ENCODE measurements at regions not wholly inside any gene's neighbourhood (a gene's known extent, or its start where the extent isn't known, plus 50 kb on each side); places are given as distances from the start of the nearest gene placed in this dataset.

DNA sequence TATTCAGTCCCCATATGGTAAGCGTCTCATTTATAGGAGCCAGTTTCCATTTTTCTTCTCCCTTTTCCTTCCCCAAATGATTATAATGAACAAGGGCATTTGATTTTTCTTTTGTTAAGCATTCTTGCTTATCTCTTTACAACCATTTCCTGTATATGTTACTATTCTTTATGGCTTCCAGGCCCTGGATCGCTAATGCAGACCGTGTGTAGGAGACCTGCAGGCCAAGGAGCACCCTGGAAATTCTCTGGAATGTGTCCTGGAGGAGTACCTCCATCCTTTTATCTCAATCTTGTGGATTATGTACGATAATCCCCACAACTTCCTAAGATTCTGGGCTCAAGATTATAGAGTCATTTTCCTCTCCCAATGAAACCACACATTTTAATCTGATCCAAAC, 439.6 kb upstream of the MMADHC start:
- H3F3A ChIP-seq (replicated peaks; ENCODE audit: insufficient read depth): no peaks in the 10 kb centered on the region
- no peak overlapping the region for H3K27ac ChIP-seq (ENCODE audit: low read depth in 2 of 2, low read length in 1 of 2)
- CTCF ChIA-PET: no interaction called here
- no peaks in the 10 kb centered on the region; a peak in 1 of 4 replicates for H3K4me1 ChIP-seq (ENCODE audit: control insufficient read depth in 1 of 2, insufficient read depth in 2 of 2, low read depth in 1 of 2, low read length in 1 of 2)
- no peaks in the 10 kb centered on the region for H3K79me2 ChIP-seq (ENCODE audit: insufficient read depth)
- no peak overlapping the region for H2AFZ ChIP-seq (ENCODE audit: low read depth)
- TF ChIP-seq ELF1 (IDR thresholded peaks at IDR 0.05) (no peak), SIN3A (IDR thresholded peaks at IDR 0.05; ENCODE audit: borderline replicate concordance, low read depth, low read length) (no peak), NFIC (IDR thresholded peaks at IDR 0.05; ENCODE audit: borderline replicate concordance) (no peak), MEF2A (IDR thresholded peaks at IDR 0.05; ENCODE audit: borderline replicate concordance, low read depth) (no peak), MXI1 (IDR thresholded peaks at IDR 0.05; ENCODE audit: low read depth, low read length) (no peak), POLR2AphosphoS5 (IDR thresholded peaks at IDR 0.05; ENCODE audit: low read depth, low read length) (no peak), FOSL2 (IDR thresholded peaks at IDR 0.05; ENCODE audit: borderline replicate concordance, low read depth) (no peak), TCF12 (IDR thresholded peaks at IDR 0.05) (no peak), YY1 (IDR thresholded peaks at IDR 0.05; ENCODE audit: low read depth) (no peak), FOXM1 (IDR thresholded peaks at IDR 0.05; ENCODE audit: low read depth) (no peak), EP300 (IDR thresholded peaks at IDR 0.05; ENCODE audit: borderline replicate concordance in 1 of 2, low read depth in 1 of 2, low read length in 1 of 2) (no peak), RCOR1 (IDR thresholded peaks at IDR 0.05; ENCODE audit: low read length) (no peak), NRF1 (IDR thresholded peaks at IDR 0.05; ENCODE audit: low read depth, low read length) (no peak), RFX5 (IDR thresholded peaks at IDR 0.05; ENCODE audit: low read length) (no peak), FOXJ3 (CRISPR knock-in tag; IDR thresholded peaks at IDR 0.05) (no peak), JUND (IDR thresholded peaks at IDR 0.05) (no peak), TEAD4 (IDR thresholded peaks at IDR 0.05; ENCODE audit: borderline replicate concordance, insufficient read depth) (no peak)
- TF ChIP-seq, protein P1, sequence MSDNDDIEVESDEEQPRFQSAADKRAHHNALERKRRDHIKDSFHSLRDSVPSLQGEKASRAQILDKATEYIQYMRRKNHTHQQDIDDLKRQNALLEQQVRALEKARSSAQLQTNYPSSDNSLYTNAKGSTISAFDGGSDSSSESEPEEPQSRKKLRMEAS (IDR thresholded peaks at IDR 0.05; ENCODE audit: low read depth): no peak
- TF ChIP-seq, protein P2, sequence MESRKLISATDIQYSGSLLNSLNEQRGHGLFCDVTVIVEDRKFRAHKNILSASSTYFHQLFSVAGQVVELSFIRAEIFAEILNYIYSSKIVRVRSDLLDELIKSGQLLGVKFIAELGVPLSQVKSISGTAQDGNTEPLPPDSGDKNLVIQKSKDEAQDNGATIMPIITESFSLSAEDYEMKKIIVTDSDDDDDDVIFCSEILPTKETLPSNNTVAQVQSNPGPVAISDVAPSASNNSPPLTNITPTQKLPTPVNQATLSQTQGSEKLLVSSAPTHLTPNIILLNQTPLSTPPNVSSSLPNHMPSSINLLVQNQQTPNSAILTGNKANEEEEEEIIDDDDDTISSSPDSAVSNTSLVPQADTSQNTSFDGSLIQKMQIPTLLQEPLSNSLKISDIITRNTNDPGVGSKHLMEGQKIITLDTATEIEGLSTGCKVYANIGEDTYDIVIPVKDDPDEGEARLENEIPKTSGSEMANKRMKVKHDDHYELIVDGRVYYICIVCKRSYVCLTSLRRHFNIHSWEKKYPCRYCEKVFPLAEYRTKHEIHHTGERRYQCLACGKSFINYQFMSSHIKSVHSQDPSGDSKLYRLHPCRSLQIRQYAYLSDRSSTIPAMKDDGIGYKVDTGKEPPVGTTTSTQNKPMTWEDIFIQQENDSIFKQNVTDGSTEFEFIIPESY (IDR thresholded peaks at IDR 0.05; ENCODE audit: borderline replicate concordance, low read depth): no peak
- H3K36me3 ChIP-seq (replicated peaks in 1 of 2; ENCODE audit: control insufficient read depth in 1 of 2, insufficient read depth in 2 of 2, low read length in 1 of 2): no peaks in the 10 kb centered on the region
- no peaks in the 10 kb centered on the region for H4K20me1 ChIP-seq (ENCODE audit: insufficient read depth)
- 65% methylated on average over 4 of the region's 4 CpGs for WGBS (ENCODE audit: low lambda C conversion rate)
- POLR2A ChIA-PET: no interaction called here
- no peaks in the 10 kb centered on the region for H3K9me2 ChIP-seq
- no peaks in the 10 kb centered on the region for H3K9me3 ChIP-seq
- H3K4me3 ChIP-seq (ENCODE audit: low read depth in 2 of 2, low read length in 1 of 2): no peak overlapping the region
- no peaks in the 10 kb centered on the region for H3K27me3 ChIP-seq (ENCODE audit: insufficient read depth)
- no peak overlapping the region for H3K9ac ChIP-seq
- no peak overlapping the region for H3K4me2 ChIP-seq
- no peak for DNase-seq

DNA sequence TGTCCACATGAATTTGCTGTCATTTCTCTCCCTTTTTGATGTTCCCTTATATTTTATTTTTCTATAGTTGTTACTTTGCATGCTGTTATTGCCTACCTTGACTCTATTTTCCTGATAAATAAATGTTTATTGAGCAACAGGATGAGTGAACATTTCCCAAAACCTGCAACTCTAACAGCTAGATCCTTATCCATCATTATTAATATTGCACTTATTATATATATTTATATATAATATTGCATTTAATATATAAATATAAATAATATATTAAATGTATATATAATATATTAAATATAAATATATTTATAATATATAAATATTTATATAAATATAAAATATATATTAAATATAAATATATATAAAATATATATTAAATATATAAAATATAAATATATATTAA, 436.1 kb upstream of the MMADHC start:
- H4K20me1 ChIP-seq (ENCODE audit: insufficient read depth): no peaks in the 10 kb centered on the region
- no peak overlapping the region for H3K4me3 ChIP-seq (ENCODE audit: low read depth in 2 of 2, low read length in 1 of 2)
- POLR2A ChIA-PET: no interaction called here
- no peaks in the 10 kb centered on the region for H3K9me2 ChIP-seq
- H3K9ac ChIP-seq: no peak overlapping the region
- H3K4me2 ChIP-seq: no peak overlapping the region
- no peak overlapping the region for H3K27ac ChIP-seq (ENCODE audit: low read depth in 2 of 2, low read length in 1 of 2)
- CTCF ChIA-PET: no interaction called here
- no peaks in the 10 kb centered on the region for H3F3A ChIP-seq (replicated peaks; ENCODE audit: insufficient read depth)
- no peaks in the 10 kb centered on the region for H3K36me3 ChIP-seq (replicated peaks in 1 of 2; ENCODE audit: control insufficient read depth in 1 of 2, insufficient read depth in 2 of 2, low read length in 1 of 2)
- no peaks in the 10 kb centered on the region for H3K79me2 ChIP-seq (ENCODE audit: insufficient read depth)
- TF ChIP-seq NFIC (IDR thresholded peaks at IDR 0.05; ENCODE audit: borderline replicate concordance) (no peak), TEAD4 (IDR thresholded peaks at IDR 0.05; ENCODE audit: borderline replicate concordance, insufficient read depth) (no peak), FOXM1 (IDR thresholded peaks at IDR 0.05; ENCODE audit: low read depth) (no peak), TAF1 (IDR thresholded peaks at IDR 0.05; ENCODE audit: borderline replicate concordance, low read depth, low read length) (no peak), SIN3A (IDR thresholded peaks at IDR 0.05; ENCODE audit: borderline replicate concordance, low read depth, low read length) (no peak), RAD21 (IDR thresholded peaks at IDR 0.05; ENCODE audit: low read length) (no peak), RFX5 (IDR thresholded peaks at IDR 0.05; ENCODE audit: low read length) (no peak), RXRA (IDR thresholded peaks at IDR 0.05; ENCODE audit: borderline replicate concordance, low read depth) (no peak)
- TF ChIP-seq, protein P3, sequence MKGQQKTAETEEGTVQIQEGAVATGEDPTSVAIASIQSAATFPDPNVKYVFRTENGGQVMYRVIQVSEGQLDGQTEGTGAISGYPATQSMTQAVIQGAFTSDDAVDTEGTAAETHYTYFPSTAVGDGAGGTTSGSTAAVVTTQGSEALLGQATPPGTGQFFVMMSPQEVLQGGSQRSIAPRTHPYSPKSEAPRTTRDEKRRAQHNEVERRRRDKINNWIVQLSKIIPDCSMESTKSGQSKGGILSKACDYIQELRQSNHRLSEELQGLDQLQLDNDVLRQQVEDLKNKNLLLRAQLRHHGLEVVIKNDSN (IDR thresholded peaks at IDR 0.05; ENCODE audit: borderline replicate concordance, low read depth): no peak
- TF ChIP-seq, protein P4, sequence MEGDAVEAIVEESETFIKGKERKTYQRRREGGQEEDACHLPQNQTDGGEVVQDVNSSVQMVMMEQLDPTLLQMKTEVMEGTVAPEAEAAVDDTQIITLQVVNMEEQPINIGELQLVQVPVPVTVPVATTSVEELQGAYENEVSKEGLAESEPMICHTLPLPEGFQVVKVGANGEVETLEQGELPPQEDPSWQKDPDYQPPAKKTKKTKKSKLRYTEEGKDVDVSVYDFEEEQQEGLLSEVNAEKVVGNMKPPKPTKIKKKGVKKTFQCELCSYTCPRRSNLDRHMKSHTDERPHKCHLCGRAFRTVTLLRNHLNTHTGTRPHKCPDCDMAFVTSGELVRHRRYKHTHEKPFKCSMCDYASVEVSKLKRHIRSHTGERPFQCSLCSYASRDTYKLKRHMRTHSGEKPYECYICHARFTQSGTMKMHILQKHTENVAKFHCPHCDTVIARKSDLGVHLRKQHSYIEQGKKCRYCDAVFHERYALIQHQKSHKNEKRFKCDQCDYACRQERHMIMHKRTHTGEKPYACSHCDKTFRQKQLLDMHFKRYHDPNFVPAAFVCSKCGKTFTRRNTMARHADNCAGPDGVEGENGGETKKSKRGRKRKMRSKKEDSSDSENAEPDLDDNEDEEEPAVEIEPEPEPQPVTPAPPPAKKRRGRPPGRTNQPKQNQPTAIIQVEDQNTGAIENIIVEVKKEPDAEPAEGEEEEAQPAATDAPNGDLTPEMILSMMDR (IDR thresholded peaks at IDR 0.05): no peak
- TF ChIP-seq, protein P2 (IDR thresholded peaks at IDR 0.05; ENCODE audit: borderline replicate concordance, low read depth): no peak
- DNase-seq: no peak
- H2AFZ ChIP-seq (ENCODE audit: low read depth): no peak overlapping the region
- no peaks in the 10 kb centered on the region for H3K27me3 ChIP-seq (ENCODE audit: insufficient read depth)
- no peaks in the 10 kb centered on the region for H3K9me3 ChIP-seq
- H3K4me1 ChIP-seq (ENCODE audit: control insufficient read depth in 1 of 2, insufficient read depth in 2 of 2, low read depth in 1 of 2, low read length in 1 of 2): no peaks in the 10 kb centered on the region; a peak in 1 of 4 replicates
